K562 (cell line): ENCODE measurements at regions not wholly inside any gene's neighbourhood (a gene's known extent, or its start where the extent isn't known, plus 50 kb on each side); places are given as distances from the start of the nearest gene placed in this dataset.

Experiments used
- ATAC-seq: fragments of 200-7000 bp; cut with Tn5 transposase; 3 replicates; pipeline ENCODE4 v1.9.1; 2020; ENCODE audit warnings: moderate library complexity
- BruUV-seq: library from RNA; stranded (reverse); fragments of 400-500 nt; replicated peaks from 2 replicates; lab custom pipeline; 2021; lab: Mats Ljungman, UMichigan
- CTCF ChIA-PET: fragments of 300-600 bp; formaldehyde crosslinking; extraction: SDS; loops from one replicate; lab custom pipeline; 2021; ENCODE audit warnings: low intra/inter-chr PET ratio; lab: Yijun Ruan, JAX
- POLR2A ChIA-PET: fragments of 300-600, 350-650 bp; sonication (Branson Sonifier 250); formaldehyde crosslinking; extraction: SDS; loops from one replicate; lab custom pipeline; 2021; ENCODE audit warnings: antibody characterized with exemption, inconsistent platforms; lab: Yijun Ruan, JAX
- DNase-seq, 4 experiments: peaks; one replicate each; pipeline versions ENCODE4 v3.0.0 to v3.0.0-alpha.2; 2011 to 2018; ENCODE audit warnings: low spot score in 3 of 4, mixed read lengths in 3 of 4; ENCODE audit errors: extremely low read depth in 1 of 4
- FAIRE-seq: peaks from 2 replicates; lab custom pipeline; 2011; peaks lifted over from hg19 to GRCh38; lab: Jason Lieb, UNC
- H2AFZ ChIP-seq: 2 replicates; pipeline ENCODE4 v1.6.0; 2011; ENCODE audit warnings: low read depth, low read length, control low read depth, inconsistent platforms
- H3K27ac ChIP-seq: fragments of 200-600 bp; 3 replicates; pipeline ENCODE4 v1.8.0; 2011; ENCODE audit warnings: low read depth, mild to moderate bottlenecking, control low read depth, inconsistent platforms, low read length, moderate library complexity, mixed read lengths; ENCODE audit errors: extremely low read depth
- H3K27me3 ChIP-seq, 2 experiments: fragments of 300-600 bp in 1 of 2; 2 replicates in 1 of 2; 3 replicates in 1 of 2; pipeline versions ENCODE4 v1.6.0 to v1.8.0; 2011; ENCODE audit warnings: inconsistent platforms in 2 of 2, low read length in 2 of 2, mild to moderate bottlenecking in 1 of 2, mixed read lengths in 1 of 2, moderate library complexity in 1 of 2; ENCODE audit not compliant: control insufficient read depth in 2 of 2, insufficient read depth in 2 of 2
- H3K36me3 ChIP-seq: fragments of 300-600 bp; 3 replicates; pipeline ENCODE4 v1.8.0; 2011; ENCODE audit warnings: mild to moderate bottlenecking, low read length, inconsistent platforms; ENCODE audit not compliant: control insufficient read depth, insufficient read depth
- H3K4me1 ChIP-seq, 2 experiments: fragments of 200-600 bp in 1 of 2; replicated peaks in 1 of 2; 2 replicates in 1 of 2; 3 replicates in 1 of 2; pipeline versions ENCODE4 v1.5.1 to v1.8.0; 2011; ENCODE audit warnings: inconsistent platforms in 2 of 2, low read length in 2 of 2, mild to moderate bottlenecking in 1 of 2, mixed read lengths in 1 of 2, moderate library complexity in 1 of 2; ENCODE audit not compliant: control insufficient read depth in 2 of 2, insufficient read depth in 2 of 2
- H3K4me2 ChIP-seq: 2 replicates; pipeline ENCODE4 v1.6.1; 2011; ENCODE audit warnings: low read length, control low read depth, inconsistent platforms, mixed read lengths; ENCODE audit not compliant: insufficient read depth
- H3K4me3 ChIP-seq: fragments of 200-600 bp; sonication (generic), shearing (Covaris generic); 2 replicates; pipeline ENCODE4 v1.5.1; 2016; ENCODE audit warnings: control low read depth, inconsistent platforms
- H3K79me2 ChIP-seq: fragments of 200-600 bp; 3 replicates; pipeline ENCODE4 v1.8.0; 2011; ENCODE audit warnings: low read length, inconsistent platforms; ENCODE audit not compliant: control insufficient read depth, insufficient read depth
- H3K9ac ChIP-seq, 2 experiments: 2 replicates each; pipeline versions ENCODE4 v1.6.0 to v1.6.1; 2011; ENCODE audit warnings: low read depth in 2 of 2, low read length in 2 of 2, control low read depth in 1 of 2, inconsistent platforms in 1 of 2, mild to moderate bottlenecking in 1 of 2, mixed read lengths in 1 of 2; ENCODE audit not compliant: insufficient read depth in 1 of 2
- H3K9me1 ChIP-seq: one replicate; pipeline ENCODE4 v1.6.0; 2011; ENCODE audit warnings: inconsistent platforms, mild to moderate bottlenecking, low read length, moderate library complexity; ENCODE audit not compliant: control insufficient read depth, insufficient read depth
- H3K9me3 ChIP-seq: replicated peaks from 2 replicates; pipeline ENCODE4 v1.5.1; 2011; ENCODE audit warnings: low read depth, low read length, inconsistent platforms; ENCODE audit not compliant: control insufficient read depth, insufficient read depth
- H4K20me1 ChIP-seq: replicated peaks from 2 replicates; pipeline ENCODE4 v1.6.1; 2011; ENCODE audit warnings: low read length, inconsistent platforms, mixed read lengths; ENCODE audit not compliant: control insufficient read depth, insufficient read depth
- BHLHE40 ChIP-seq: IDR thresholded peaks from 2 replicates; pipeline ENCODE4 v1.6.1; 2011; ENCODE audit warnings: low read length, improper control_type of control experiment
- FOXK1 ChIP-seq: sonication (generic); formaldehyde crosslinking; IDR thresholded peaks from 2 replicates; pipeline ENCODE4 v1.8.0; 2022; ENCODE audit warnings: missing genetic modification reagents, mild to moderate bottlenecking, borderline replicate concordance
- HDAC1 ChIP-seq, 2 experiments: fragments of 450-650 bp; IDR thresholded peaks; 2 replicates each; pipeline ENCODE4 v1.6.1; 2016 to 2017; ENCODE audit warnings: inconsistent platforms in 1 of 2, mild to moderate bottlenecking in 1 of 2, moderate library complexity in 1 of 2
- HOMEZ ChIP-seq: fragments of 250-450 bp; sonication (Bioruptor Pico); IDR thresholded peaks from 2 replicates; pipeline ENCODE4 v1.4.0; 2020; ENCODE audit warnings: mild to moderate bottlenecking, moderate library complexity
- MAZ ChIP-seq, 2 experiments: fragments of 450-650 bp in 1 of 2; sonication (generic) in 1 of 2; formaldehyde crosslinking; IDR thresholded peaks in 1 of 2; conservative IDR thresholded peaks in 1 of 2; 2 replicates each; pipeline versions ENCODE4 v1.4.0 to v1.5.0; 2020; ENCODE audit warnings: mild to moderate bottlenecking in 1 of 2, missing genetic modification reagents in 1 of 2
- NFRKB ChIP-seq: fragments of 450-650 bp; IDR thresholded peaks from 2 replicates; pipeline ENCODE4 v1.6.1; 2016; ENCODE audit warnings: low read depth
- RFX1 ChIP-seq: fragments of 450-650 bp; IDR thresholded peaks from 2 replicates; pipeline ENCODE4 v1.6.1; 2016; ENCODE audit warnings: mild to moderate bottlenecking, moderate library complexity
- RUNX1 ChIP-seq: sonication (generic); IDR thresholded peaks from 2 replicates; pipeline ENCODE4 v1.6.1; 2016; ENCODE audit warnings: antibody characterized with exemption, low read depth
- SAP30 ChIP-seq: fragments of 200-600 bp; sonication (generic); IDR thresholded peaks from 2 replicates; pipeline ENCODE4 v1.6.1; 2012; ENCODE audit warnings: borderline replicate concordance, low read depth, mild to moderate bottlenecking, moderate library complexity, low read length, control low read depth, inconsistent platforms; ENCODE audit not compliant: insufficient read depth, poor library complexity, severe bottlenecking
- STAG1 ChIP-seq: sonication (generic); formaldehyde crosslinking; IDR thresholded peaks from 2 replicates; pipeline ENCODE4 v1.5.0; 2020; ENCODE audit warnings: missing genetic modification reagents, borderline replicate concordance
- TOE1 ChIP-seq, 2 experiments: fragments of 450-650 bp in 1 of 2; sonication (generic) in 1 of 2; formaldehyde crosslinking in 1 of 2; IDR thresholded peaks; 2 replicates each; pipeline versions ENCODE4 v1.7.1 to v1.8.0; 2016 to 2022; ENCODE audit warnings: borderline replicate concordance in 2 of 2, mild to moderate bottlenecking in 2 of 2, antibody characterized with exemption in 1 of 2, inconsistent platforms in 1 of 2, low read depth in 1 of 2, missing genetic modification reagents in 1 of 2, moderate library complexity in 1 of 2
- ZNF518B ChIP-seq: fragments of 250-450 bp; sonication (Bioruptor Pico); IDR thresholded peaks from 2 replicates; pipeline ENCODE4 v1.5.0; 2021; ENCODE audit warnings: mild to moderate bottlenecking, moderate library complexity
- WGBS: fragments of 100-300 bp; shearing (Covaris generic); methylation state at CpG from one replicate; pipeline ENCODE4 v1.1.6; 2016; ENCODE audit warnings: low coverage, mixed read lengths; ENCODE audit not compliant: insufficient coverage; ENCODE audit errors: missing lambda C conversion rate; 5-methylcytosine and 5-hydroxymethylcytosine counted together
- in situ Hi-C: fragments of 300-500 bp; cut with MboI; formaldehyde crosslinking; loops from 4 replicates; pipeline ENCODE4 v1.15.0; 2018; ENCODE audit warnings: inconsistent platforms, mixed read lengths
- intact Hi-C: fragments of 100-400 bp; cut with micrococcal nuclease; formaldehyde crosslinking; loops from 2 replicates; pipeline ENCODE4 v1.14.2; 2022
- TF ChIP-seq, protein P1 (sequence below): fragments of 250-450 bp; sonication (Bioruptor Pico); IDR thresholded peaks from 2 replicates; pipeline ENCODE4 v1.9.0; 2021; ENCODE audit warnings: mild to moderate bottlenecking

GRCh38 chr2:67904566-67904965 is 158.2 kb downstream of the C1D start:
- Histone ChIP-seq H3K79me2 (no peaks in the 10 kb centered on the region), H3K4me2 (no peak overlapping the region), H2AFZ (no peak overlapping the region), H3K9ac (no peak overlapping the region), H4K20me1 (no peaks in the 10 kb centered on the region; the same call in 1 of the 2 replicates), H3K4me3 (no peak overlapping the region), H3K27me3 (peaks cover 0 to 6% of the 10 kb centered on the region in 2 experiments; a peak in 1 of 5 replicates)
- in situ Hi-C loops: no loop called here
- POLR2A ChIA-PET: no interaction called here
- WGBS: 0% methylated on average over 3 of the region's 3 CpGs
- TF ChIP-seq FOXK1: no peak
- no peak for TF ChIP-seq STAG1
- TF ChIP-seq MAZ (CRISPR knock-in tag; conservative IDR thresholded peaks at IDR 0.05 in 1 of 2, IDR thresholded peaks at IDR 0.05 in 1 of 2): no peak
- TF ChIP-seq RFX1: no peak
- no peak for TF ChIP-seq HDAC1 (IDR thresholded peaks at IDR 0.05)
- no peak for TF ChIP-seq RUNX1
- TF ChIP-seq, protein P1, sequence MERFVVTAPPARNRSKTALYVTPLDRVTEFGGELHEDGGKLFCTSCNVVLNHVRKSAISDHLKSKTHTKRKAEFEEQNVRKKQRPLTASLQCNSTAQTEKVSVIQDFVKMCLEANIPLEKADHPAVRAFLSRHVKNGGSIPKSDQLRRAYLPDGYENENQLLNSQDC (CRISPR knock-in tag): no peak
- no peak for TF ChIP-seq HOMEZ (CRISPR knock-in tag)
- no peak for TF ChIP-seq TOE1 (IDR thresholded peaks at IDR 0.05; ENCODE audit: borderline replicate concordance)
- no peak for TF ChIP-seq TOE1 (CRISPR knock-in tag; IDR thresholded peaks at IDR 0.05; ENCODE audit: borderline replicate concordance, low read depth)
- no peak for TF ChIP-seq ZNF518B
- TF ChIP-seq BHLHE40: no peak
- no peak for TF ChIP-seq NFRKB
- no peak for TF ChIP-seq SAP30
- TF ChIP-seq, all 486 proteins: peak for 0
- CTCF ChIA-PET: no interaction called here
- H3K36me3 ChIP-seq: no peaks in the 10 kb centered on the region
- ATAC-seq (no peak), FAIRE-seq (no peak), DNase-seq (no peak)
- BruUV-seq: no TSS peak
- no peaks in the 10 kb centered on the region for H3K9me3 ChIP-seq
- no peaks in the 10 kb centered on the region for H3K9me1 ChIP-seq
- intact Hi-C loops: no loop called here
- no peaks in the 10 kb centered on the region for H3K4me1 ChIP-seq
- H3K27ac ChIP-seq: no peak overlapping the region
